ENCODE measurements at regions not wholly inside any gene's neighbourhood (a gene's known extent, or its start where the extent isn't known, plus 50 kb on each side); places are given as distances from the start of the nearest gene placed in this dataset.
"Not testable (repeated sequence)": the region's sequence is repeated elsewhere in the genome, so short reads cannot be mapped to it uniquely, and the experiment has no call there.

GRCh38 chr6:98088537-98088936, 745.8 kb upstream of the POU3F2 start:
- not testable (repeated sequence) for TF ChIP-seq CTCF (IDR thresholded peaks at IDR 0.05 in 2 of 3, conservative IDR thresholded peaks at IDR 0.05 in 1 of 3; ENCODE audit: borderline replicate concordance in 1 of 3, insufficient read depth in 1 of 3, low read depth in 2 of 3, low read length in 2 of 3); RAD21 (IDR thresholded peaks at IDR 0.05; ENCODE audit: low read depth); EZH2phosphoT487 (IDR thresholded peaks at IDR 0.05; ENCODE audit: borderline replicate concordance); CEBPB (IDR thresholded peaks at IDR 0.05; ENCODE audit: low read depth); YY1 (IDR thresholded peaks at IDR 0.05; ENCODE audit: extremely low read depth, insufficient replicate concordance, low read depth, low read length); REST (IDR thresholded peaks at IDR 0.05; ENCODE audit: low read depth); ZBTB33 (IDR thresholded peaks at IDR 0.05; ENCODE audit: extremely low read depth, insufficient replicate concordance, low read length); SP1 (IDR thresholded peaks at IDR 0.05; ENCODE audit: low read depth)

Data from HCT116 (cell line).